BLaER1 (cell line): ENCODE measurements at regions not wholly inside any gene's neighbourhood (a gene's known extent, or its start where the extent isn't known, plus 50 kb on each side); places are given as distances from the start of the nearest gene placed in this dataset.

Experiments
- H3K27ac ChIP-seq: shearing (Covaris generic); formaldehyde crosslinking; 2 replicates; pipeline ENCODE4 v1.8.1; 2022
- H3K27me3 ChIP-seq: shearing (Covaris generic); formaldehyde crosslinking; 2 replicates; pipeline ENCODE4 v1.8.1; 2022
- H3K36me3 ChIP-seq: shearing (Covaris generic); formaldehyde crosslinking; 2 replicates; pipeline ENCODE4 v1.8.1; 2022
- H3K4me1 ChIP-seq: shearing (Covaris generic); formaldehyde crosslinking; 2 replicates; pipeline ENCODE4 v1.8.1; 2022
- H3K4me2 ChIP-seq: shearing (Covaris generic); formaldehyde crosslinking; 2 replicates; pipeline ENCODE4 v1.8.1; 2022
- H3K4me3 ChIP-seq: shearing (Covaris generic); formaldehyde crosslinking; 2 replicates; pipeline ENCODE4 v1.8.1; 2022
- H3K9ac ChIP-seq: shearing (Covaris generic); formaldehyde crosslinking; 2 replicates; pipeline ENCODE4 v1.8.1; 2022
- H3K9me3 ChIP-seq: shearing (Covaris generic); formaldehyde crosslinking; 2 replicates; pipeline ENCODE4 v1.8.1; 2022
- H4K20me1 ChIP-seq: shearing (Covaris generic); formaldehyde crosslinking; 2 replicates; pipeline ENCODE4 v1.8.1; 2022
- Cebpa-rat ChIP-seq: shearing (Covaris generic); IDR thresholded peaks from 2 replicates; pipeline ENCODE4 v1.8.1; 2022

- H3K27ac ChIP-seq = peak overlapping the region; percentile 60
- TF ChIP-seq Cebpa-rat = no peak
- peaks cover 20% of the 10 kb centered on the region for H3K4me1 ChIP-seq
- H3K9ac ChIP-seq = no peak overlapping the region
- no peaks in the 10 kb centered on the region for H4K20me1 ChIP-seq
- peak overlapping the region; percentile 62 for H3K4me2 ChIP-seq
- no peak overlapping the region for H3K4me3 ChIP-seq
- no peaks in the 10 kb centered on the region for H3K9me3 ChIP-seq
- no peaks in the 10 kb centered on the region for H3K27me3 ChIP-seq
- no peaks in the 10 kb centered on the region for H3K36me3 ChIP-seq
These were observed 116.6 kb downstream of the LIPG start for GRCh38 chr18:49678440-49678839.

GRCh38 chr18:49677762-49678413, 116.0 kb downstream of the LIPG start:
- H3K4me3 ChIP-seq = no peak overlapping the region
- H3K4me1 ChIP-seq = peaks cover 20% of the 10 kb centered on the region
- no peaks in the 10 kb centered on the region for H3K36me3 ChIP-seq
- H3K27me3 ChIP-seq = no peaks in the 10 kb centered on the region
- peak overlapping the region; percentile 62 for H3K4me2 ChIP-seq
- H3K9me3 ChIP-seq = no peaks in the 10 kb centered on the region
- no peaks in the 10 kb centered on the region for H4K20me1 ChIP-seq
- H3K27ac ChIP-seq = peak overlapping the region; percentile 60
- TF ChIP-seq Cebpa-rat = no peak
- H3K9ac ChIP-seq = no peak overlapping the region

- Histone ChIP-seq H3K9me3 (no peaks in the 10 kb centered on the region), H3K27ac (no peak overlapping the region), H3K4me2 (peak overlapping the region; percentile 62; the same call in 1 of the 2 replicates), H3K9ac (no peak overlapping the region), H3K27me3 (no peaks in the 10 kb centered on the region), H3K36me3 (no peaks in the 10 kb centered on the region), H4K20me1 (no peaks in the 10 kb centered on the region), H3K4me1 (peaks cover 20% of the 10 kb centered on the region), H3K4me3 (no peak overlapping the region)
- no peak for TF ChIP-seq Cebpa-rat
These were observed 115.2 kb downstream of the LIPG start for GRCh38 chr18:49677081-49677480.

GRCh38 chr18:49673281-49673680, 111.4 kb downstream of the LIPG start:
- no peak overlapping the region for H3K9ac ChIP-seq
- H3K4me3 ChIP-seq = no peak overlapping the region
- TF ChIP-seq Cebpa-rat = no peak
- no peak overlapping the region for H3K27ac ChIP-seq
- H3K36me3 ChIP-seq = no peaks in the 10 kb centered on the region
- H3K9me3 ChIP-seq = no peaks in the 10 kb centered on the region; the same call in 1 of the 2 replicates
- peaks cover 13% of the 10 kb centered on the region for H3K4me1 ChIP-seq
- H4K20me1 ChIP-seq = no peaks in the 10 kb centered on the region
- no peak overlapping the region for H3K4me2 ChIP-seq
- no peaks in the 10 kb centered on the region for H3K27me3 ChIP-seq

- Histone ChIP-seq H3K4me1 (peaks cover 9% of the 10 kb centered on the region), H4K20me1 (no peaks in the 10 kb centered on the region), H3K9me3 (no peaks in the 10 kb centered on the region; the same call in 1 of the 2 replicates), H3K4me3 (no peak overlapping the region), H3K36me3 (no peaks in the 10 kb centered on the region), H3K9ac (no peak overlapping the region), H3K27me3 (no peaks in the 10 kb centered on the region), H3K27ac (no peak overlapping the region), H3K4me2 (no peak overlapping the region)
- TF ChIP-seq Cebpa-rat = no peak
These were observed 111.0 kb downstream of the LIPG start for GRCh38 chr18:49672853-49673252.

- H4K20me1 ChIP-seq = no peaks in the 10 kb centered on the region
These were observed 107.5 kb downstream of the LIPG start for GRCh38 chr18:49669403-49669802.

GRCh38 chr18:49668574-49669275, 106.9 kb downstream of the LIPG start:
- Histone ChIP-seq H3K36me3 (no peaks in the 10 kb centered on the region), H4K20me1 (no peaks in the 10 kb centered on the region), H3K4me3 (no peak overlapping the region), H3K4me1 (peaks cover 24% of the 10 kb centered on the region), H3K9me3 (no peaks in the 10 kb centered on the region; the same call in 1 of the 2 replicates), H3K9ac (no peak overlapping the region), H3K4me2 (no peak overlapping the region), H3K27me3 (no peaks in the 10 kb centered on the region), H3K27ac (no peak overlapping the region)
- no peak for TF ChIP-seq Cebpa-rat

More at GRCh38 chr18:49669403-49669802, 107.5 kb downstream of the LIPG start:
- H3K9me3 ChIP-seq = no peaks in the 10 kb centered on the region; the same call in 1 of the 2 replicates
- H3K4me3 ChIP-seq = no peak overlapping the region
- no peak overlapping the region for H3K9ac ChIP-seq
- H3K4me2 ChIP-seq = no peak overlapping the region
- no peaks in the 10 kb centered on the region for H3K27me3 ChIP-seq
- H3K4me1 ChIP-seq = peaks cover 24% of the 10 kb centered on the region
- TF ChIP-seq Cebpa-rat = no peak
- no peak overlapping the region for H3K27ac ChIP-seq
- no peaks in the 10 kb centered on the region for H3K36me3 ChIP-seq

- Histone ChIP-seq H3K27ac (no peak overlapping the region), H3K4me1 (peaks cover 24% of the 10 kb centered on the region), H3K36me3 (no peaks in the 10 kb centered on the region), H3K9ac (no peak overlapping the region), H3K4me3 (no peak overlapping the region), H4K20me1 (no peaks in the 10 kb centered on the region), H3K27me3 (no peaks in the 10 kb centered on the region), H3K4me2 (no peak overlapping the region), H3K9me3 (no peaks in the 10 kb centered on the region; the same call in 1 of the 2 replicates)
- no peak for TF ChIP-seq Cebpa-rat
These were observed 105.6 kb downstream of the LIPG start for GRCh38 chr18:49667462-49667861.

GRCh38 chr18:49666045-49666775, 104.4 kb downstream of the LIPG start:
- no peaks in the 10 kb centered on the region for H3K27me3 ChIP-seq
- H3K36me3 ChIP-seq = no peaks in the 10 kb centered on the region
- no peak overlapping the region for H3K27ac ChIP-seq
- H3K9ac ChIP-seq = no peak overlapping the region
- peak overlapping the region; percentile 43 for H3K4me2 ChIP-seq
- TF ChIP-seq Cebpa-rat = no peak
- H3K4me1 ChIP-seq = peaks cover 24% of the 10 kb centered on the region
- H3K4me3 ChIP-seq = no peak overlapping the region
- H3K9me3 ChIP-seq = no peaks in the 10 kb centered on the region; the same call in 1 of the 2 replicates
- no peaks in the 10 kb centered on the region for H4K20me1 ChIP-seq
